ENCODE measurements at regions not wholly inside any gene's neighbourhood (a gene's known extent, or its start where the extent isn't known, plus 50 kb on each side); places are given as distances from the start of the nearest gene placed in this dataset.

DNA sequence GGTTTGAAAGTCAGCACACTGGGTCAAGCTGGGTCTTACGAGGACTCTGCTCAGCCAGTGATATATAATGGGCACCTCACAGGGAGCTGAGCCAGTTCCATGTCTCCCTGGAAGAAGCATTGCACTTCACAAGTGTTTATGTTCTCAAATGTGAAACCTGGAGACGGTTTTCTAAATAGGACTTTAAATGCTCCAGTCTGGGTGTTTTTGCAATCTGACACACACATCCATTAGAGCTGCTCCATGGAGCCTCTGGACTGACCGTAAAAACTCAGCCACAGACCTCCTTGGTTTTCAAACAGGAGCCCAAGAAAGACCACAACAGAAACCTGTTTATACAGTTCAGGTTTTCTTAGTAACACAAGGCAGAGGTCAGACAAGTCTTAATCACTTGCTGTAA, 201.3 kb upstream of the LRIG1 start:
- H3K36me3 Mint-ChIP-seq (ENCODE audit: low read depth, unreplicated experiment), result no peaks in the 10 kb centered on the region
- no peaks in the 10 kb centered on the region for H3K4me1 Mint-ChIP-seq (ENCODE audit: unreplicated experiment)
- no peak overlapping the region for H3K27ac Mint-ChIP-seq (ENCODE audit: unreplicated experiment)
- no peak overlapping the region for H3K4me3 Mint-ChIP-seq (ENCODE audit: unreplicated experiment)
- H3K9me3 Mint-ChIP-seq (ENCODE audit: unreplicated experiment), result no peaks in the 10 kb centered on the region
- DNase-seq (ENCODE audit: low spot score), result no peak
- no peaks in the 10 kb centered on the region for H3K27me3 Mint-ChIP-seq (ENCODE audit: unreplicated experiment)
- TF ChIP-seq, protein P1, sequence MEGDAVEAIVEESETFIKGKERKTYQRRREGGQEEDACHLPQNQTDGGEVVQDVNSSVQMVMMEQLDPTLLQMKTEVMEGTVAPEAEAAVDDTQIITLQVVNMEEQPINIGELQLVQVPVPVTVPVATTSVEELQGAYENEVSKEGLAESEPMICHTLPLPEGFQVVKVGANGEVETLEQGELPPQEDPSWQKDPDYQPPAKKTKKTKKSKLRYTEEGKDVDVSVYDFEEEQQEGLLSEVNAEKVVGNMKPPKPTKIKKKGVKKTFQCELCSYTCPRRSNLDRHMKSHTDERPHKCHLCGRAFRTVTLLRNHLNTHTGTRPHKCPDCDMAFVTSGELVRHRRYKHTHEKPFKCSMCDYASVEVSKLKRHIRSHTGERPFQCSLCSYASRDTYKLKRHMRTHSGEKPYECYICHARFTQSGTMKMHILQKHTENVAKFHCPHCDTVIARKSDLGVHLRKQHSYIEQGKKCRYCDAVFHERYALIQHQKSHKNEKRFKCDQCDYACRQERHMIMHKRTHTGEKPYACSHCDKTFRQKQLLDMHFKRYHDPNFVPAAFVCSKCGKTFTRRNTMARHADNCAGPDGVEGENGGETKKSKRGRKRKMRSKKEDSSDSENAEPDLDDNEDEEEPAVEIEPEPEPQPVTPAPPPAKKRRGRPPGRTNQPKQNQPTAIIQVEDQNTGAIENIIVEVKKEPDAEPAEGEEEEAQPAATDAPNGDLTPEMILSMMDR (IDR thresholded peaks at IDR 0.05; ENCODE audit: unreplicated experiment), result no peak

DNA sequence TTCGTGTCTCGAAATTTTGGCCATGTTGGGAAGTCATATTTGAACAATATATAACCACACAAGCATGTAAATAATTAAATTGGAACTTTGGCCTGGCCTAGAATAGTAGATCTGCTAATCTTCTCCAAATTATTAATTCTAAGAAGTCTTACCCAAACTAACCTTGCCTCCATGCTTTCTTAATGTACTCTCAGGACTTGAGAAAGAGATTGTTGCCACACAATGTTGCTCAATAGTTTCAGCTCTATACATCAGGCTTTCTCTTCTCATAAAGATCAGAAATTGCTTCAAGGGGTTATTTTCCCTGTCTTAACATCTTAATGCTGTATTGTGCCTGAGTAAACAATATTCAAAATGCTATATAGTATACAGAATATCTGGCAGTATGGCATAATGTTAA, 202.7 kb upstream of the LRIG1 start:
- Mint-ChIP-seq H3K27me3 (ENCODE audit: unreplicated experiment) (no peaks in the 10 kb centered on the region), H3K4me3 (ENCODE audit: unreplicated experiment) (no peak overlapping the region), H3K27ac (ENCODE audit: unreplicated experiment) (no peak overlapping the region), H3K9me3 (ENCODE audit: unreplicated experiment) (no peaks in the 10 kb centered on the region), H3K4me1 (ENCODE audit: unreplicated experiment) (no peaks in the 10 kb centered on the region), H3K36me3 (ENCODE audit: low read depth, unreplicated experiment) (no peaks in the 10 kb centered on the region)
- TF ChIP-seq, protein P1 (IDR thresholded peaks at IDR 0.05; ENCODE audit: unreplicated experiment), result no peak
- no peak for DNase-seq (ENCODE audit: low spot score)

DNA sequence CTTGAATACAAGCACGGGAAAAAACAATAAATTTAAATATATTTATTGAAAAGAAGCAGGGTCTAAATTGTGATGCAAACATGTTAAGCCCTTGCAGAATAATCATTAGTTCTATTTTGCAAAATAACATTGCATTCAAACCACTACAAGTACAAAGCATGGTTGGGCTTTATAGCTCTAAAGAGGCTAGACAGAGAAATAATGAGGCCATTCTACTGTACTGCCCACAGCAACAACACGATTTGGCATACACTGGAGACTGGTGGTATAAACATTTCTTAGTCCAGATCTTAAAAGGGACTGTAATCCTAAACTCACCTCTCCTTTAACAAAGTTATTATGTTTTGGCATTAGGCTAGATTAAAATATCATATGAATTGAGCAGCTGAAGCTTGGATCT, 204.3 kb upstream of the LRIG1 start:
- TF ChIP-seq, protein P1 (IDR thresholded peaks at IDR 0.05; ENCODE audit: unreplicated experiment), result no peak
- Mint-ChIP-seq H3K27ac (ENCODE audit: unreplicated experiment) (no peak overlapping the region), H3K27me3 (ENCODE audit: unreplicated experiment) (peaks cover 1% of the 10 kb centered on the region), H3K4me3 (ENCODE audit: unreplicated experiment) (no peak overlapping the region), H3K36me3 (ENCODE audit: low read depth, unreplicated experiment) (no peaks in the 10 kb centered on the region), H3K9me3 (ENCODE audit: unreplicated experiment) (no peaks in the 10 kb centered on the region), H3K4me1 (ENCODE audit: unreplicated experiment) (no peaks in the 10 kb centered on the region)
- no peak for DNase-seq (ENCODE audit: low spot score)

DNA sequence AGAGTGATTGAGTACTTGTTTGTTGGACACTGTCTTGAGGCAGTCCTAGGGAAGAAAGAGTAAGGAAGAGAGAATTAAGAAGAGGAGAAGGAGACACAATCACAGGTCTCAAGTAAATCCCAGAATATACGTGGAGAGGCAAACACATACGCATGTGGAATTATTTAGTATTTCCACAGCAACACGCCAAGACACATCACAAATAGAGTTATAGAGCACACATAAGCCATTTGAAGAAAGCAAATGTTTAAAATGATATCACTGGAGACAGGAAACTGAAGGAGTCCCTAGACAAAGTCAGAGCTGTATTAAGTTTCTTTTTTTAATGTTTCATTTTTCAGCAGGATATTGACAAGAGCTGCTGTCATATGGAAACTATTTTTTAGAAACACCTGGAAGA, 206.1 kb upstream of the LRIG1 start:
- no peak overlapping the region for H3K4me3 Mint-ChIP-seq (ENCODE audit: unreplicated experiment)
- DNase-seq (ENCODE audit: low spot score), result no peak
- H3K9me3 Mint-ChIP-seq (ENCODE audit: unreplicated experiment), result no peaks in the 10 kb centered on the region
- H3K4me1 Mint-ChIP-seq (ENCODE audit: unreplicated experiment), result no peaks in the 10 kb centered on the region
- H3K27ac Mint-ChIP-seq (ENCODE audit: unreplicated experiment), result no peak overlapping the region
- H3K27me3 Mint-ChIP-seq (ENCODE audit: unreplicated experiment), result peaks cover 1% of the 10 kb centered on the region
- no peaks in the 10 kb centered on the region for H3K36me3 Mint-ChIP-seq (ENCODE audit: low read depth, unreplicated experiment)
- TF ChIP-seq, protein P1 (IDR thresholded peaks at IDR 0.05; ENCODE audit: unreplicated experiment), result no peak

DNA sequence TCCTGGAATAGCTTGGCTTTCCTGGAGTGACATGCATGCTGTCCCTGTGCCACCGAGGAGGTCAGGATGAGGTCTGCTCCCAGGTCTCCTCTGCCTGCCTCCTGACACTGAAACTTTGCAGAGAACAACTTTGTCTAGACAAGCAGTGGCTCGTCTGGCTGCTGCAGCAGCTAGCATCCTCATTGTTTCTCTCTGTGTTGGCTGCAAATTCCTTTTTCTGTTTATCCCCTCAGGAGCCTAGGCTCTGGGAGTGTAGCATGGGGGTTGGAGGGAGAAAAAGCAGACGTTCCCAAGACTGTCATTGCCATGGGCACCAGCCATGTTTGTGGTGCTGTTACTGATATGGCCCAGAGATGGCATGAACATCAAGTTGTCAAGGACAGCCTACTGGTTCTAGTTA, 208.7 kb upstream of the LRIG1 start:
- no peaks in the 10 kb centered on the region for H3K36me3 Mint-ChIP-seq (ENCODE audit: low read depth, unreplicated experiment)
- no peak for DNase-seq (ENCODE audit: low spot score)
- H3K4me1 Mint-ChIP-seq (ENCODE audit: unreplicated experiment), result no peaks in the 10 kb centered on the region
- TF ChIP-seq, protein P1 (IDR thresholded peaks at IDR 0.05; ENCODE audit: unreplicated experiment), result no peak
- H3K27ac Mint-ChIP-seq (ENCODE audit: unreplicated experiment), result no peak overlapping the region
- peaks cover 1% of the 10 kb centered on the region for H3K27me3 Mint-ChIP-seq (ENCODE audit: unreplicated experiment)
- H3K9me3 Mint-ChIP-seq (ENCODE audit: unreplicated experiment), result no peaks in the 10 kb centered on the region
- H3K4me3 Mint-ChIP-seq (ENCODE audit: unreplicated experiment), result no peak overlapping the region

Data from endothelial cell (in vitro differentiated cells).